ENCODE measurements at regions not wholly inside any gene's neighbourhood (a gene's known extent, or its start where the extent isn't known, plus 50 kb on each side); places are given as distances from the start of the nearest gene placed in this dataset.
A peak's percentile ranks its signal among the peaks of the same experiment; 100 is the strongest.

GRCh38 chr9:106387965-106388364, 475.0 kb upstream of the ZNF462 start:
- H3K4me3 ChIP-seq (replicated peaks; ENCODE audit: low read depth, low read length), result no peak overlapping the region
- no peak for TF ChIP-seq CTCF (IDR thresholded peaks at IDR 0.05; ENCODE audit: low read length, missing control alignments)
- no peak for DNase-seq (ENCODE audit: low read depth)

DNA sequence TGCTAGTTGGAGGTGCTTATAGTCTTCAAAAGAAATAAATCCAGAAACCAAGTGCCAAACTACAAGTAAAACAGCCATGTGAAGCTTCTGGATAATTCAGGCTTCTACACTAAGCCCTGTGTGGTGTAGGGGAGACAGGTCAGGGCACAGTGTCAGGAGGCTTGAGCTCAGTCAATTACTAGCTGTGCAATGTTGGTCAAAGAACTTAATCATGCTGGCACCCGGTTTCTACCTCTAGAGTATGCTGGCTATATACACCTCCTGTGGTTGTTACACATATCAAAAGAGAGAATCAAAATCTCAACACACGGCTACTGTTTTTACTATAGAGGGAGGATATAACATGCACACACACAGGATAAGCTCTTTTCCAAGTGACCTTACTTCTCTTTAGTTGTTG, 469.7 kb upstream of the ZNF462 start:
- no peak overlapping the region for H3K4me3 ChIP-seq (replicated peaks; ENCODE audit: low read depth, low read length)
- no peak for TF ChIP-seq CTCF (IDR thresholded peaks at IDR 0.05; ENCODE audit: low read length, missing control alignments)
- DNase-seq (ENCODE audit: low read depth), result no peak

- TF ChIP-seq CTCF (IDR thresholded peaks at IDR 0.05; ENCODE audit: low read length, missing control alignments), result no peak
- no peak overlapping the region for H3K4me3 ChIP-seq (replicated peaks; ENCODE audit: low read depth, low read length)
- no peak for DNase-seq (ENCODE audit: low read depth)
These were observed 462.8 kb upstream of the ZNF462 start for GRCh38 chr9:106400170-106400569.

GRCh38 chr9:106400950-106401349, 462.0 kb upstream of the ZNF462 start:
- no peak for TF ChIP-seq CTCF (IDR thresholded peaks at IDR 0.05; ENCODE audit: low read length, missing control alignments)
- no peak overlapping the region for H3K4me3 ChIP-seq (replicated peaks; ENCODE audit: low read depth, low read length)
- DNase-seq (ENCODE audit: low read depth), result no peak

- peak; percentile 0 for DNase-seq (ENCODE audit: low read depth)
- no peak for TF ChIP-seq CTCF (IDR thresholded peaks at IDR 0.05; ENCODE audit: low read length, missing control alignments)
These were observed 459.9 kb upstream of the ZNF462 start for GRCh38 chr9:106403081-106403480.

DNA sequence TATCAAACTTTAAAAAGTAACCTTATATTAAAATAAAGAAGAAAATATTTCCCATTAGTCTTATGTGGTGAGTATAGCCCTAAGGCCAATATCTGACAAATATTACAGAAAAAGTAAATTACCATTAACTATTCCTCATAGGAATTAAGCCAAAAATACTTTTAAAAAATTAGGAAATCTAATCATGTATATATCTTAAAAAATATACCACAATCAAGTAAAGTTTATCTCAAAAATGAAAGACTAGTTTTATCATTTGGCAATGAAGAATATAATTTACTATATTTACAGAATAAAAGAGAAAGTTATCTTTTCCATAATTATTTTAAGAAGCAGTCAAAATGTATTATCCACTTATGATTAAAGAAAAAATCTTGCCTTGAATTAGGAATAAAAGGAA, 458.8 kb upstream of the ZNF462 start:
- no peak for TF ChIP-seq CTCF (IDR thresholded peaks at IDR 0.05; ENCODE audit: low read length, missing control alignments)
- H3K4me3 ChIP-seq (replicated peaks; ENCODE audit: low read depth, low read length), result no peak overlapping the region
- no peak for DNase-seq (ENCODE audit: low read depth)

More at GRCh38 chr9:106403081-106403480, 459.9 kb upstream of the ZNF462 start:
- no peak overlapping the region for H3K4me3 ChIP-seq (replicated peaks; ENCODE audit: low read depth, low read length)

GRCh38 chr9:106405871-106406435, 457.0 kb upstream of the ZNF462 start:
- no peak overlapping the region for H3K4me3 ChIP-seq (replicated peaks; ENCODE audit: low read depth, low read length)
- DNase-seq (ENCODE audit: low read depth), result no peak
- TF ChIP-seq CTCF (IDR thresholded peaks at IDR 0.05; ENCODE audit: low read length, missing control alignments), result no peak

Measured in fibroblast of pulmonary artery (primary cell).